ENCODE measurements at regions not wholly inside any gene's neighbourhood (a gene's known extent, or its start where the extent isn't known, plus 50 kb on each side); places are given as distances from the start of the nearest gene placed in this dataset.

- TF ChIP-seq CTCF (optimal IDR thresholded peaks at IDR 0.05 in 1 of 3, IDR thresholded peaks at IDR 0.05 in 1 of 3, conservative IDR thresholded peaks at IDR 0.05 in 1 of 3; ENCODE audit: extremely low read depth in 1 of 3, insufficient read depth in 2 of 3, low read length in 3 of 3) (no peak), EZH2 (IDR thresholded peaks at IDR 0.05; ENCODE audit: low read length) (no peak)
These were observed 1058.0 kb downstream of the MAT2B start for GRCh38 chr5:164563370-164563769.

All from keratinocyte (primary cell).